ENCODE measurements at regions not wholly inside any gene's neighbourhood (a gene's known extent, or its start where the extent isn't known, plus 50 kb on each side); places are given as distances from the start of the nearest gene placed in this dataset.

DNA sequence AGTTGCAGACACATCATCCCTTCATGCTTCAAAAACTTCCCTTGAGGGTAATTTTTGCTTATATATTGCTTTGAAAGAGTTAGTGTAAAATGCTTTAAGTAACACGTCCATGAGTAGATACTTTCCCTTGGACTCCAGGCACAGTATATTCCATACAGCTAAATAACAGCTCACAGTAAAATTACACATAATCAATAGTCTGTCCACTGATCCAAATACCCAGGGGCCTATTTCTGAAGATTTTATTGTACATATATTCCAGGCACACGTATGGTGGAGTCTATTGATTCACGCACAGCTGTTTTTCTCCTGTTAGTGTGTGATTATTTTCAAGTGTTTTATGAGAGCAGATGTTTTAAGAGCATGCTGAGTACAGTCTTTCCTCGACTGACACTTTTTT lies 223.7 kb upstream of the GRAMD2B start:
- TF ChIP-seq POLR2A (IDR thresholded peaks at IDR 0.05; ENCODE audit: low read length) (no peak), GATA1 (IDR thresholded peaks at IDR 0.05; ENCODE audit: low read depth, low read length) (no peak)

All from erythroblast (primary cell).